ENCODE measurements at regions not wholly inside any gene's neighbourhood (a gene's known extent, or its start where the extent isn't known, plus 50 kb on each side); places are given as distances from the start of the nearest gene placed in this dataset.

GRCh38 chr11:90407350-90407749 lies 184.5 kb upstream of the CHORDC1 start:
- H3K4me3 ChIP-seq = no peak overlapping the region
- H3K36me3 ChIP-seq = no peaks in the 10 kb centered on the region
- no peak overlapping the region for H3K27ac ChIP-seq
- no peaks in the 10 kb centered on the region for H3K27me3 ChIP-seq
- no peaks in the 10 kb centered on the region for H3K9me3 ChIP-seq
- no peaks in the 10 kb centered on the region for H3K4me1 ChIP-seq
- TF ChIP-seq POLR2A (IDR thresholded peaks at IDR 0.05) = no peak
- TF ChIP-seq, protein P1, sequence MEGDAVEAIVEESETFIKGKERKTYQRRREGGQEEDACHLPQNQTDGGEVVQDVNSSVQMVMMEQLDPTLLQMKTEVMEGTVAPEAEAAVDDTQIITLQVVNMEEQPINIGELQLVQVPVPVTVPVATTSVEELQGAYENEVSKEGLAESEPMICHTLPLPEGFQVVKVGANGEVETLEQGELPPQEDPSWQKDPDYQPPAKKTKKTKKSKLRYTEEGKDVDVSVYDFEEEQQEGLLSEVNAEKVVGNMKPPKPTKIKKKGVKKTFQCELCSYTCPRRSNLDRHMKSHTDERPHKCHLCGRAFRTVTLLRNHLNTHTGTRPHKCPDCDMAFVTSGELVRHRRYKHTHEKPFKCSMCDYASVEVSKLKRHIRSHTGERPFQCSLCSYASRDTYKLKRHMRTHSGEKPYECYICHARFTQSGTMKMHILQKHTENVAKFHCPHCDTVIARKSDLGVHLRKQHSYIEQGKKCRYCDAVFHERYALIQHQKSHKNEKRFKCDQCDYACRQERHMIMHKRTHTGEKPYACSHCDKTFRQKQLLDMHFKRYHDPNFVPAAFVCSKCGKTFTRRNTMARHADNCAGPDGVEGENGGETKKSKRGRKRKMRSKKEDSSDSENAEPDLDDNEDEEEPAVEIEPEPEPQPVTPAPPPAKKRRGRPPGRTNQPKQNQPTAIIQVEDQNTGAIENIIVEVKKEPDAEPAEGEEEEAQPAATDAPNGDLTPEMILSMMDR (IDR thresholded peaks at IDR 0.05) = no peak
- intact Hi-C loops (cut with DNase I; ENCODE audit: low total_unique reads) = no loop called here
- DNase-seq = no peak

DNA sequence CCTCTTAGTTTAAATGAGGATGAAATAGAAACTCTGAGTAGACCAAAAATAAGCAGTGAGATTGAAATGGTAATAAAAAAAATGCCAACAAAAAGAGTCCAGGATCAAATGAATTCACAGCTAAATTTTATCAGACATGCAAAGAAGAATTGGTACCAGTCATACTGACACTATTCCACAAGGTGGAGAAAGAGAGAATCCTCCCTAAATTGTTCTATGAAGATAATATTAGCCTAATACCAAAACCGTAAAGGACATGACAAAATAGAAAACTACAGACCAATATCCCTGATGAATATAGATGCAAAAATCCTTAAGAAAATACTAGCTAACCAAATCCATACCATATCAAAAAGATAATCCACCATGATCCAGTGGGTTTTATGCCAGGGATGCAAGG lies 169.8 kb upstream of the CHORDC1 start:
- no peaks in the 10 kb centered on the region for H3K36me3 ChIP-seq
- DNase-seq = no peak
- TF ChIP-seq POLR2A (IDR thresholded peaks at IDR 0.05) = no peak
- TF ChIP-seq, protein P1 (IDR thresholded peaks at IDR 0.05) = no peak
- H3K27ac ChIP-seq = no peak overlapping the region
- intact Hi-C loops (cut with DNase I; ENCODE audit: low total_unique reads) = no loop called here
- no peaks in the 10 kb centered on the region for H3K9me3 ChIP-seq
- H3K4me1 ChIP-seq = no peaks in the 10 kb centered on the region
- H3K27me3 ChIP-seq = no peaks in the 10 kb centered on the region
- H3K4me3 ChIP-seq = no peak overlapping the region

DNA sequence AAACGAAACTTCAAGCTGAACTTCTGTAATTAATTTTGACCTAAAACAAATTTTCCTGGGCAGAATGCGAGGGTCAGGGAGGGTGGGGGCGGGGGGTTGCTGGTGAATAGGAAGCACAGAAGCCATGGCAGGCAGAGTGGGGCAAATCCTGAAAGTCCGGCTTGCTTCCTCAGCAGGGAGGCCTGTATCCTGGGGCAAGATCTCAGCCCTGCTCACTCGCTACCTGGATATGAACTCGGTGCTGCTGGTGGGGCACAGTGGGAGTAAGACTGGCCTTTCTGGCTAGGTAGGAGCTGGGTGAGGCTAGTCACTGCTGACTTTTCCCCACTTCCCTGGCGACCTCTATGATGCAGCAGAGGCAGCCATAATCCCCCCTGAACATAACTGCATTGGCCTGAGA lies 168.9 kb upstream of the CHORDC1 start:
- TF ChIP-seq, protein P1 (IDR thresholded peaks at IDR 0.05) = no peak
- no peak for TF ChIP-seq POLR2A (IDR thresholded peaks at IDR 0.05)
- no peak overlapping the region for H3K4me3 ChIP-seq
- no peaks in the 10 kb centered on the region for H3K4me1 ChIP-seq
- no peak for DNase-seq
- intact Hi-C loops (cut with DNase I; ENCODE audit: low total_unique reads) = no loop called here
- no peaks in the 10 kb centered on the region for H3K9me3 ChIP-seq
- no peak overlapping the region for H3K27ac ChIP-seq
- no peaks in the 10 kb centered on the region for H3K27me3 ChIP-seq
- H3K36me3 ChIP-seq = no peaks in the 10 kb centered on the region

GRCh38 chr11:90380206-90380605 lies 157.4 kb upstream of the CHORDC1 start:
- intact Hi-C loops (cut with DNase I; ENCODE audit: low total_unique reads) = no loop called here
- no peak overlapping the region for H3K4me3 ChIP-seq

DNA sequence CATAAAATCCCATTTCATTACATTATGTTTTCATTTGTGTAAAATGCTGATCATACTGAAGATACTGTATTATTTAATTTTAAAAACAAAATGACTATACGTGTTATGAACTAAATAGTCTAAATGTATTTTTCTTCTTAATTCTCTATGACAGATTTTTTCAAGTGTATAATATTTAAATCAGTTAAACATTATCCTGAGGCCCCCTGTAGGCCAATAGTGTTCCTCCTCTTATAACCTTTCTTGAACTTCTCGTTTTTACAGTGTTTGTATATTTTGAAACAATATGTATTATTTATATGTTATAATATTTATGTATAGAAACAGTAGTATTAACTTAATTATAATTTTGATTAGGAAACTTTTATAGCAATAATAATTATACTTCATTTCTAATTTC lies 151.1 kb upstream of the CHORDC1 start:
- DNase-seq = no peak
- Histone ChIP-seq H3K4me1 (no peaks in the 10 kb centered on the region), H3K4me3 (no peak overlapping the region), H3K27ac (no peak overlapping the region), H3K27me3 (no peaks in the 10 kb centered on the region), H3K9me3 (no peaks in the 10 kb centered on the region), H3K36me3 (no peaks in the 10 kb centered on the region)
- intact Hi-C loops (cut with DNase I; ENCODE audit: low total_unique reads) = no loop called here
- TF ChIP-seq, protein P1 (IDR thresholded peaks at IDR 0.05) = no peak
- no peak for TF ChIP-seq POLR2A (IDR thresholded peaks at IDR 0.05)

More at GRCh38 chr11:90380206-90380605, 157.4 kb upstream of the CHORDC1 start:
- no peaks in the 10 kb centered on the region for H3K9me3 ChIP-seq
- no peaks in the 10 kb centered on the region for H3K4me1 ChIP-seq
- no peak for DNase-seq
- TF ChIP-seq, protein P1 (IDR thresholded peaks at IDR 0.05) = no peak
- no peak for TF ChIP-seq POLR2A (IDR thresholded peaks at IDR 0.05)
- no peak overlapping the region for H3K27ac ChIP-seq
- H3K27me3 ChIP-seq = no peaks in the 10 kb centered on the region
- H3K36me3 ChIP-seq = no peaks in the 10 kb centered on the region
